ENCODE measurements at regions not wholly inside any gene's neighbourhood (a gene's known extent, or its start where the extent isn't known, plus 50 kb on each side); places are given as distances from the start of the nearest gene placed in this dataset.
"Not testable (repeated sequence)": the region's sequence is repeated elsewhere in the genome, so short reads cannot be mapped to it uniquely, and the experiment has no call there.

DNA sequence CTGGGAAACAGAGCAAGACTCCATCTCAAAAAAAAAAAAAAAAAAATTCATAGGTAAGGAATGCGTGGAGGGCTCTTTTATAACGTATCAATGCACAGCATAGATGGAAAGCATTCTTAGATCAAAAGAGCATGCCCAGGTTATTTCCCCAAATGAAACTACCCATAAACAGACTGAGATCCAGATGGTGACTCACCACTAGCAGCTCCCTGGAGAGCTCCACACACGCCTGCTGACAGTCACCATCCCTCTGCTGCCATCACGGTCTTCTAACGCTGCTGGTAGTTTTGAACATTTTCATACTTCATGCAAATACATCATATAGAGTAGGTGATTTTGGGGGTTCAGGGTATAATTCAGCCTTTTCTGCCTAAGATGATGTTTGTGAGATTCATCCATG lies 136.9 kb downstream of the ASMT start:
- Histone ChIP-seq H3K4me2 (no peak overlapping the region), H3K36me3 (ENCODE audit: insufficient read depth) (no peaks in the 10 kb centered on the region), H2AFZ (ENCODE audit: low read depth) (no peak overlapping the region), H3K9ac (no peak overlapping the region), H3K4me3 (IDR thresholded peaks at IDR 0.05; ENCODE audit: insufficient read depth, low read depth, low read length) (no peak overlapping the region), H3K27ac (no peak overlapping the region), H3K4me1 (ENCODE audit: low read depth, poor library complexity, severe bottlenecking) (no peaks in the 10 kb centered on the region), H4K20me1 (ENCODE audit: insufficient read depth) (no peaks in the 10 kb centered on the region), H3K79me2 (ENCODE audit: insufficient read depth, low read depth) (no peaks in the 10 kb centered on the region), H3K27me3 (ENCODE audit: insufficient read depth, low read depth) (no peaks in the 10 kb centered on the region)
- TF ChIP-seq, protein P1, sequence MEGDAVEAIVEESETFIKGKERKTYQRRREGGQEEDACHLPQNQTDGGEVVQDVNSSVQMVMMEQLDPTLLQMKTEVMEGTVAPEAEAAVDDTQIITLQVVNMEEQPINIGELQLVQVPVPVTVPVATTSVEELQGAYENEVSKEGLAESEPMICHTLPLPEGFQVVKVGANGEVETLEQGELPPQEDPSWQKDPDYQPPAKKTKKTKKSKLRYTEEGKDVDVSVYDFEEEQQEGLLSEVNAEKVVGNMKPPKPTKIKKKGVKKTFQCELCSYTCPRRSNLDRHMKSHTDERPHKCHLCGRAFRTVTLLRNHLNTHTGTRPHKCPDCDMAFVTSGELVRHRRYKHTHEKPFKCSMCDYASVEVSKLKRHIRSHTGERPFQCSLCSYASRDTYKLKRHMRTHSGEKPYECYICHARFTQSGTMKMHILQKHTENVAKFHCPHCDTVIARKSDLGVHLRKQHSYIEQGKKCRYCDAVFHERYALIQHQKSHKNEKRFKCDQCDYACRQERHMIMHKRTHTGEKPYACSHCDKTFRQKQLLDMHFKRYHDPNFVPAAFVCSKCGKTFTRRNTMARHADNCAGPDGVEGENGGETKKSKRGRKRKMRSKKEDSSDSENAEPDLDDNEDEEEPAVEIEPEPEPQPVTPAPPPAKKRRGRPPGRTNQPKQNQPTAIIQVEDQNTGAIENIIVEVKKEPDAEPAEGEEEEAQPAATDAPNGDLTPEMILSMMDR (conservative IDR thresholded peaks at IDR 0.05; ENCODE audit: low read depth, low read length), result no peak

DNA sequence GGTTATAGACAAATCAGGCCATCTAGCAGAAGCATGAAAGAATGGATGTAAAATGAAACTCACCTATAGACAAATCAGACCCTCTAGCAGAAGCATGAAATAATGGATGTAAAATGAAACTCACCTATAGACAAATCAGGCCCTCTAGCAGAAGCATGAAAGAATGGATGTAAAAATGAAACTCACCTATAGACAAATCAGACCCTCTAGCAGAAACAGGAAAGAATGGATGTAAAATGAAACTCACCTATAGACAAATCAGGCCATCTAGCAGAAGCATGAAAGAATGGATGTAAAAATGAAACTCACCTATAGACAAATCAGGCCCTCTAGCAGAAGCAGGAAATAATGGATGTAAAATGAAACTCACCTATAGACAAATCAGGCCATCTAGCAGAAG lies 137.9 kb downstream of the ASMT start:
- not testable (repeated sequence) for H3K4me3 ChIP-seq (IDR thresholded peaks at IDR 0.05; ENCODE audit: insufficient read depth, low read depth, low read length); H2AFZ ChIP-seq (ENCODE audit: low read depth); H3K27ac ChIP-seq; H3K27me3 ChIP-seq (ENCODE audit: insufficient read depth, low read depth); H3K36me3 ChIP-seq (ENCODE audit: insufficient read depth); H3K9ac ChIP-seq; H3K79me2 ChIP-seq (ENCODE audit: insufficient read depth, low read depth); H3K4me2 ChIP-seq; H3K4me1 ChIP-seq (ENCODE audit: low read depth, poor library complexity, severe bottlenecking); H4K20me1 ChIP-seq (ENCODE audit: insufficient read depth)

DNA sequence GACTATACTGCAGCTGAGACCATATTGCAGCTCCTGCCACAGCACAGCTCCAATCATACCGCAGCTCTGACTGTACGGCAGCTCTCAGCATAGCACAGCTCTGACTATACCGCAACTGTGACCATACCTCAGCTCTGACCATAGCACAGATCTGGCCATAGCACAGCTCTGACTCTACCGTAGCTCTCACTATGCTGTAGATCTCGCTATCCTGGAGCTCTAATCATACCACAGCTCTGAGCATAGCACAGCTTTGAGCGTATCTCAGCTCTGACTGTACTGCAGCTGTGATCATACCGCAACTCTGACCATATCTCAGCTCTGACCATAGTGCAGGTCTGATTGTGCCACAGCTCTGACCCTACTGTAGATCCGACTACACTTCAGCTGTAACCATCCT lies 139.2 kb downstream of the ASMT start:
- H3K36me3 ChIP-seq (ENCODE audit: insufficient read depth), result no peaks in the 10 kb centered on the region
- H3K79me2 ChIP-seq (ENCODE audit: insufficient read depth, low read depth), result no peaks in the 10 kb centered on the region
- H4K20me1 ChIP-seq (ENCODE audit: insufficient read depth), result no peaks in the 10 kb centered on the region
- no peaks in the 10 kb centered on the region for H3K4me1 ChIP-seq (ENCODE audit: low read depth, poor library complexity, severe bottlenecking)
- H3K9ac ChIP-seq, result no peak overlapping the region
- H3K27me3 ChIP-seq (ENCODE audit: insufficient read depth, low read depth), result no peaks in the 10 kb centered on the region
- no peak overlapping the region for H3K27ac ChIP-seq
- TF ChIP-seq, protein P1 (conservative IDR thresholded peaks at IDR 0.05; ENCODE audit: low read depth, low read length), result no peak
- H3K4me2 ChIP-seq, result no peak overlapping the region
- no peak overlapping the region for H2AFZ ChIP-seq (ENCODE audit: low read depth)
- no peak overlapping the region for H3K4me3 ChIP-seq (IDR thresholded peaks at IDR 0.05; ENCODE audit: insufficient read depth, low read depth, low read length)

DNA sequence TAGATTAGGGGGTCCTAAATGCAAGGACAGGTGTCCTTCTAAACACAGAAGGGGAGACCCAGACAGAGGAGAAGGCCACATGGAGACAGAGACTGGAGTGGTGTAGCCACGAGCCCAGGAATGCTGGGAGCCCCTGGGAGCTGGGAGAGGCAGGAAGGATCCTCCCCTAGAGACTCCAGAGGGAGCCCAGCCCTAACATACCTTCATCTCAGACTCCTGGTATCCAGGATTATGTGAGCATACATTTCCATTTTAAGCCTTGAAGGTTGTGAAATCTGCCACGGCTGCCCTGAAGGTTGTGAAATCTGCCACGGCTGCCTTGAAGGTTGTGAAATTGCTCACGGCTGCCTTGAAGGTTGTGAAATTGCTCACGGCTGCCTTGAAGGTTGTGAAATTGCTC lies 148.4 kb downstream of the ASMT start:
- Histone ChIP-seq H3K4me1 (ENCODE audit: low read depth, poor library complexity, severe bottlenecking) (peaks cover 4% of the 10 kb centered on the region), H3K4me3 (IDR thresholded peaks at IDR 0.05; ENCODE audit: insufficient read depth, low read depth, low read length) (no peak overlapping the region), H3K36me3 (ENCODE audit: insufficient read depth) (no peaks in the 10 kb centered on the region), H3K79me2 (ENCODE audit: insufficient read depth, low read depth) (no peaks in the 10 kb centered on the region), H3K27ac (no peak overlapping the region), H3K4me2 (no peak overlapping the region), H4K20me1 (ENCODE audit: insufficient read depth) (no peaks in the 10 kb centered on the region), H3K27me3 (ENCODE audit: insufficient read depth, low read depth) (no peaks in the 10 kb centered on the region), H3K9ac (no peak overlapping the region), H2AFZ (ENCODE audit: low read depth) (no peak overlapping the region; the same call in 1 of the 2 replicates)
- TF ChIP-seq, protein P1 (conservative IDR thresholded peaks at IDR 0.05; ENCODE audit: low read depth, low read length), result no peak

DNA sequence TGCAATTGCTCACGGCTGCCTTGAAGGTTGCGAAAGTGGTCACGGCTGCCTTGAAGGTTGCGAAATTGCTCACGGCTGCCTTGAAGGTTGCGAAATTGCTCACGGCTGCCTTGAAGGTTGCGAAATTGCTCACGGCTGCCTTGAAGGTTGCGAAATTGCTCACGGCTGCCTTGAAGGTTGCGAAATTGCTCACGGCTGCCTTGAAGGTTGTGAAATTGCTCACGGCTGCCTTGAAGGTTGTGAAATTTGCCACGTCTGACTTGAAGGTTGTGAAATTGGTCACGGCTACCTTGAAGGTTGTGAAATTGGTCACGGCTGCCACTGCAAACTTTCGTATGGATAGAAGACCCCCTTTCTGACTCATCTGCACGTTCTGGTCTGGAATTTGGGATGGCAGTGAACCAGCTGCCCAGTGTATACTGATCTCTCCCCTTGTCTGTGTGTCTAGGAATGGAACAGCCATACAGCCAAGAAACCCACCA lies 150.1 kb downstream of the ASMT start:
- H3K79me2 ChIP-seq (ENCODE audit: insufficient read depth, low read depth); H3K9ac ChIP-seq; H3K4me1 ChIP-seq (ENCODE audit: low read depth, poor library complexity, severe bottlenecking); H3K27me3 ChIP-seq (ENCODE audit: insufficient read depth, low read depth); H4K20me1 ChIP-seq (ENCODE audit: insufficient read depth); H2AFZ ChIP-seq (ENCODE audit: low read depth); H3K27ac ChIP-seq; H3K36me3 ChIP-seq (ENCODE audit: insufficient read depth); H3K4me3 ChIP-seq (IDR thresholded peaks at IDR 0.05; ENCODE audit: insufficient read depth, low read depth, low read length): not testable (repeated sequence)
- H3K4me2 ChIP-seq, result peak overlapping the region; percentile 6; the same call in 1 of the 2 replicates
